OCI-M1 (cell line): ENCODE measurements at regions not wholly inside any gene's neighbourhood (a gene's known extent, or its start where the extent isn't known, plus 50 kb on each side); places are given as distances from the start of the nearest gene placed in this dataset.

Source experiments
- DNase-seq: peaks from one replicate; lab custom pipeline; 2025; lab: John Stamatoyannopoulos, UW

DNA sequence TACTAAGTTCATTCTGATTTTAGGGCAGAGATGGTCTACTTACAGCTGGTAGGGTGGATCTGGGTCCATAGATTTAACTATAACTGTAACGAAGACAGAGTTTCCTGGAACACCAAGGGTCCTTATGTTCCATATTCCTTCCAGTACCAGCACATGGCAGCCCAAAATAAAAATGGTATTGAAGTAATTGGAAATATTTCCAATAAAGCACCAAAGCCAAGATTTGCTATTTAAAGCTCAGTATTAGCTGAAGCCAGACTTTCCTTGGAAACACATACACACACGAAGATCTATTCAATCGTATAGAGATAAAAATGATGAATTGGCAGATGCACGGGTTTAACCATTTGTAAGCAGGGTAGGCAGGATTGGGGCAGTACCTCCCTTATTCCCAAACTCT lies 289.1 kb upstream of the SORCS1 start:
- no peak for DNase-seq

DNA sequence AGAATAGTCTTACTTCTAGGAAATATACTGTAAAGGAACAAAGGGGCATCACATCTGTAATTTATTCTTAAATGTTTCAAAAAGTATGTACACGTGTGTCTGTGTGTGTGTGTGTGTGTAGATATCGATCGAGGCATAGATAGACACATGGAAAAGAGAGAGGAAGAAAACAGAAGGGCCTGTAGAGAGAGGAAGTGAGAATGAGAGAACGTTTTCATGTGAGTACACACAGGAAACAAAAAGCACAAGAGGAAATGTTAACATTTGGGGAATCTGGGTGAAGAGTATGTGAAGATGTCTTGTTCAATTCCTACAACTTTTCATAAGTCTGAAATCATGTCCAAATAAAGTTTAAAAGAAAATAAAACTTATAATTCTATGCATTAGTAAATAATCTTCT lies 286.5 kb upstream of the SORCS1 start:
- DNase-seq = peak; percentile 19

DNA sequence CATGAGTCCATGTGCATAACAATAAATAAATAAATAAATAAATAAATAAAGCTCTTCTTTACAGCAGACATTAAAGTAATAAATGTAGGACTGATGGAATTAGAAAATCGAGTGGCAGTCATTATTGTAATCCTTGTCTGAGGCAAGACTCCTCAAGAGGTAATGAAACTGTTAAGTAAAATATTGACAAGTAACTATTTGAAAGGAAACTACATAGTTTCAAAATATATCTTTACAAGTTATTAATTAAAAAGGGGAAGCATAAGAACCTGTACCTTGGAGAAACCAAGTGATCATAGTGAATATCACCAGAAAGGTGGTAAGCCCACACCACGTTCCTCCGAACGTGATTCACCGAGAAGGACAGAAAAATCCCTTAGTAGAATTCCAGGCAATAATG lies 285.6 kb upstream of the SORCS1 start:
- DNase-seq = no peak

DNA sequence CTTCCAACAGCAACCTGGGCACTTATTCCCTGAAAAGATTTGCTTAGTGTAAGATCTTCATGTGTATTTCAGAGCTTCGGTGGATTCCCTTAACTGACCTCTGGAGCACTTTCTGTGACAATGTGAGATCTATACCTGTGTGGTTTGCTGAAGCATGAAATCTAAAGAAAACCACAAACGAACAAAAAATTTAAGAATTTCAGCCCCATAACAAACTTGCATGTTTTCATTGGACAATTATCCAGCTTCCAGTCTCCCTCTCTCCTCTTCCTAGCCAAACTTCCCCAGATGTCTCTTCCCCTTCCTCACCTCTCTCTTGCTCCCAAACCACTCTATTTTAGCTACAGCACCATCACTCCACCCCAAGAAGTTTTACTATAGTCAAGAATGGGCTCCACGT lies 279.9 kb upstream of the SORCS1 start:
- no peak for DNase-seq

DNA sequence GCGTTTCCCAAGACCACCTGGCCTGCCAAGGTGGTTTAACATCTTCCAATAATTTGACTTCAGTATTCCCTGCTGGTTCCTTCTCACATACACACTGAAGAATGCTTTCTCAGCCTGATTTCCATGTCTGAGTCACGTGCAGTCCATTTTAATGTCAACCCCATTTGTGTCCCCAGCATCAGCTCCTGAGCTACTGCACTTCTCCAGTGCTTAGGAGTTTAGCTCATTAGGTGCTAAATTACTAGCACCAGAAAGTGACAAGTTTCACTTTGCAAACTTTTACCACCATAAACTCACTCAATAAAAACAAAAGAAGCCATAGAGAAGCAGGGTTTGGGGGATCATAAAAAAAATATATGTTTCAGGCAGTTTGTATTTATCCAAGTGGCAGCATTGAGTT lies 279.3 kb upstream of the SORCS1 start:
- no peak for DNase-seq

DNA sequence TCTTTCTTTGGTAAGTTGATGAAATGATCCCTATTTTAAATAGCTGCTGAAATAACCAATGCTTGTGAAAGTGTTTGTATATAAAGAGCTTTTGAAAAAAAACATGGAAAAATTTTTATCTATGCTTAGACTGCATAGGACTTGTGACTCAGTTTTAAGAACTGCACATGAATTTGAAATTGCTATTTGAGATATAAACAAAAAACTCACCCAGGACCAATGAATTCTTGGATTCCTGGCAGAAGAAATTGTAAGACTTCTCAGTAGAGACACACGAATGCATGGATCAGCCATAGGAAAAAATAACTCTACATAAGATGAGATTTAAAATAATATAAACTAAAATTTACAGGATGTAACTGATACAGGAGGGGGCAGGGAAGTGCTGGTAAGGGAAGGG lies 278.8 kb upstream of the SORCS1 start:
- DNase-seq = no peak

DNA sequence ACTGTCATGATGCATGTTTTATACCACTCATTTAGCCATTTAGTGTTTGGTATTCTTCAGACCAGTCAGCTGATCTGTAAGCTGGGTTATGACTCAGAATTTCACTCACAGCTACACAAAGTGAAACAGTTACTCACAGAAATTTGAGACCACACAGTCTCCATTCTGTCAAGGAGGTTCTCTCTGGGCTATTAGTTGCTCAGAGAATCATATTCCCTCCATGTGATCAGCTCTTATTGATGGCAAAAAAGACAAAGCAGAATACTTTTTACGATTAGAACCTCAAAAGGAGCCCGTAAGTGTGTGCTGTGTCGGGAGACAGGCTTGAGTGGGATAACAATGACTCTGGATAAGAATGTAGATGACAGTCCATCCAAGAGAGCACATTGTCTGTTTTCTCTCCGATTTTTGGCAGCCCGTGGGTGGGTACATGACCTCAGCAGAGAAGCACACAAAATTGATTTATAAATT lies 277.6 kb upstream of the SORCS1 start:
- peak; percentile 68 for DNase-seq

DNA sequence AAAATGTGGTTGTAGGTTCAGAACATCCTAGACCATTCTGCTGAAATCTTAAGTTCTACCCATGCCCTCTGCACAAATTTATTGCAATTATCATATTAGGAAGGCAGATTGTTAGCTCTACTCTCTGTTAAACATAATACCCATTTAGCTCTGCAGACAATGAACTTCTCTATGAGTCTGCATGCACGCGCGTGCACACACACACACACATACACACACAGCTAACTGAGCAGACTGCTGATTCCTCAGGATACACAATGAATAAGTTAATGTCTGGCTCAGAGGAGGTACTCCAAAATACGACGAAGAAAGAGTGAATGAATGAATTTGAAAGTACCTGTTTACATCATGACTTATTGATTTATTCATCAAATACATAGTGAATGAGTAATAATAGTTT lies 276.2 kb upstream of the SORCS1 start:
- DNase-seq = no peak

DNA sequence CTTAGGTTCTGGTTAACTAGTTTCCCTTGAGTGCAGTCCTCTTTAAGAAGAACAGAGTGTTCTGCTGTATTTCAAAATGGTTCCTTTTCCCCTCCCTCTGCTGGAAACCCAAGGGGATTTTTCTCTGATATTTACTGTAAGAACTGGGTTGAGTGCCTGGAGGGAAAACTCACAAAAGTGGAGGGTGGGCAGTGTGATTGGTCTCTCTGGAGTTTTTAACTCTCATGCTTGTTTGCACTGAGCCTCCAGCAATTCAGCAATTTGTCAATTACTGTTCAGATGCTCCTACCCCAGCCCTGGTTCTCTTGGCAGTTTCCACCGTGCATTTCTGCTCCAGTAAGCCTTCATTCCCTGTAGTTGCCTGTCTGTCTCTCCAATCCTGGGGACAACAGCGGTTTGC lies 273.4 kb upstream of the SORCS1 start:
- DNase-seq = no peak

DNA sequence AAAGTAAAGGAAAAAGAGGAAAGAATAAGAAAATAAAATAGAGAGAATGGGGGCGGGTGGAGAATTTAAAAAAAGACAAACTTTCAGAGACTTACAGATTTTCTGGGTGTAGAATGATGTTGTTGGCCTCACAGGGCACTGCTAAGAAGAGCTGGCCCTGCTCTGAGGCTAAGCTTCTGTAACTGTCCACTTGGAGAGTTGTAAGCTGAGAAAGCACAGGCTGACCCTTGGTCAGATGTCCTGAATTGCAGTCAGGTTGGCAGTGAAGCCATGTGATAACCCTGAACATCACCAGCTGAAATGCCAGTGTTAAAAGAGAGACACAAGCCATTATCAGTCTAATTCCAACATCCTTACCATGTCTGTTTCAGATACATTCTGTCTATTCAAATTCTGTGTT lies 272.1 kb upstream of the SORCS1 start:
- no peak for DNase-seq

DNA sequence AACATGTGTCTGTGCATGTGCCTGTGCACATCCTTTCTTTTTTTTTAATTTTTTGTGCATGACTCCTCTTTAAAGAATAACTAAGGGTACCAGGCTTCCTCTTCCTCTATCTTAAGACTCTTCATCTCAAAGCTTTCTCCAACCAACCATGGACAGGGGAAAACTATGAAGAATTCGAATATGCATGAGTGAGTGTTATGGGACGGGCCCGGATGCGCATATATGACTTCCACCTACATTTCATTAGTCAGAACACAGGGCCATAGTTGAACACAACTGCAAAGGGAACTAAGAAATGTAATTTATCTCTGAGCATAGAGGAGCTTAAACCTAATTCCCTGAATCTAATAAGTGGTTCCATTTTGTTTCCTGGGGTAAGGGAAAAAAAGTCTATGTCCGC lies 270.3 kb upstream of the SORCS1 start:
- no peak for DNase-seq

DNA sequence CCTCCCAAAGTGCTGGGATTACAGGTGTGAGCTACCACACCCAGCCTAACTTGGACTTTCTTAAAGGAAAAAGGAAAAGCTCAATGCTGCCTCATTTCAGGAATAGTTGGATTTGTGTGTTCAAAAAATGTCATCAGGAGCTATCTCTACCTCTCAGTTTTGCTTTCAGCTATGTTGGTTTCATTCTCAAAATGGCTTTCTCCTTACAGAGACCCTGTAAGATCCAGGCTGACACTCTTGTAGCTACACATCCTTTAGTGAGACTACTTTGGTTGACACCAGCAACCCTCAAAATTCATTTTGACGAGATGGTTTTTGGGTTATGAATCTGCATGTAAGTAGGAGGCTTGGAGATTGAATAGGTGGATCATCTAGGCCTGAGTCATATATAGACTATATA lies 269.7 kb upstream of the SORCS1 start:
- DNase-seq = no peak

DNA sequence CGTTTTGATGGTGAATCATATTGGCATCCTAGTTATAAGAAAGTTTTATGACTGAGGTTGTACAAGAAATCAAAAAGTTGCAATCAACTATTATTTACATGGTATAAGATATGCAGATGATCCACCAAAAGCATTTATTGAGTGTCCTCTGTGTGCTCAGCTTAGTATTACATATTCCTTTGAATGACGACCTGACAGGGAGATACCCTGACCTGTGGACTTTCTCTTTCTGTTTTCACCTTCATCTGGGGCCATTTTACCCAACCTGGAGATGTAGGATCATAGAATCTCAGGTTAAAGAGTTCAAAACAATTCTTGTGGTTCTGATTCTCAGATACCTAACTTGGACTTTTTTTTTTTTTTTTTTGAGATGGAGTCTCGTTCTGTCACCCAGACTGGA lies 269.1 kb upstream of the SORCS1 start:
- DNase-seq = no peak

DNA sequence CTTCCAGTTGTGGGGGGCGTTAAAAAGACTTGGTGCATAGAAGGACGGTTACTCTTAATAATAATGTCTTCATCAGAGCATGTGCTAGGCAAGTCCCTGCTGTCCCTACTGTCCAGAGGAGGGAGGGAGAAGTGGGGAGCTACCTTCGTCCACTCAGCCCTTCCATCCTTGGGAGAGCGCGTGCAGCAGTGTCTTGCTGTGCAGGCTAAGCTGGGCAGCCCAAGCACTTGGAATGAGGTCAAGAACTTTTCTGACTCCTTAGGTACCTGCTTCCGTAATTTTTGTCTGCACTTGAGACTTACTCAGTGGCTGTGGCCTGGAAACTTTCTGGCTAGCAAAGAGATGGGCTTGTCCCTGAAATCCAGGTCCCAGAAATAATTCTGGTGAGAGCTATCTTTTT lies 265.9 kb upstream of the SORCS1 start:
- no peak for DNase-seq

DNA sequence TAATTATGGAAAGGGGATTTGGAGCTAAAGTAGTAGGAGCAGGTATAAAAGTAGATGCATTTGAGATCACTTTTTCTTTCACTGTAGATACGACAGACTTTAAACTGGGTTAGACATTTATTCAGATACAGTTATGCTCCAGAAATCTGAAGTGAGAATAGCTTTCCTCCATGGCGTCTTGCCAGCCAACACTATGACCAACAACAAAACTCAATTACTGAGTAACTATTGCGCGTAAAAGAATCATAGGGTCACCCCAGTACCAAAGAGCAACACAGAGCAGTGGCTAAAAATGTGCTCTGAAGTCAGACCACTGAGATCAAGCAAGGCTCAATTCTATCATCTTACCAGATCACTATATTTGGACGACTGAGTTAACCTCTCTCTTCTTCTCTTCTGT lies 262.5 kb upstream of the SORCS1 start:
- no peak for DNase-seq

DNA sequence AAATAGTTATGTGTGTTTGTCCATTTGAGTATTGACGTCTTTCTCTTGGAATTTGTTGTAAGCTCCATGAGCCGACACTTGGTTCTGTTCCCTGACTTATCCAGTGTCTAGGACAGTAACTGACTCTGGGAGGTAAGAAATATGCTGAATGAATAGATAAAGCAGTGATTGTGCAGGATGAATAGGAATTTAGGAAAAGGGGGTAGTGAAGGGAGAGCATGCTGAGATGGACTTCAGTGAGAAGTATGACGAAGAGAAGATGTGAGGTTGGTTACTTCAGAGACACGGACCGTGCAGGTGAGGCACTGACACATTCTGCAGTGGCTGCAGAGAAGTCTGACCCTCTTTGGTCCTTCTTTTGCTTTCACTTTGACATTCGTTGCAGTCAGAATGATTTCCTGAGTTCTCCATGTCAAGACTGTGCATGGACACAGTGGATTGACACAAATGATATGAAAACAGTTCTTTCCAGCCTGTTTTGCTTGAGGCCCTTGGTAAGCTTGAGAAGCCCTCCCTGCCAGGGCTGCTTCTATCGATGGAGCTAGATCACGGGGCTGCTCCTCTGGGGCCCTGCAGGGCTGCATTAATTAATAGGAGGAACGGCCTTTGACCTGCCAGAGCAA lies 261.5 kb upstream of the SORCS1 start:
- DNase-seq = peak; percentile 44

DNA sequence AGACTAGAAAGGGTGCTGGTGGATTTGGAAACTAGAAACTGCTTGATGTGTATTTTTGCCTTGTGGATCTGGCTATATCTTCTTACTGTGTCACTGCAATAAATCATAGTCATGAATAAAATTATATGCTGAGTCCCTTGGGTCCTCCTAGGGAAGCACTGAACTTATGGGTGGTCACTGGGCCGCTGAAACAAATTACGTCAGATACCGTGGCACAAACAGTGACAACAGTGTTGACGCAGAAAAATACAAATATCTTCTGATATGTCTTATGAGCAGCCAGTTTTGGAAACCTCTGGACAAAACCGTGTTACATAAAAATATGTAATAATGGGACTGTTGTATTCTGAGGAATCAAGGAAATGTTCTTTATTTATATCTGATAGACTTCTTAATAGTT lies 260.1 kb upstream of the SORCS1 start:
- DNase-seq = no peak

DNA sequence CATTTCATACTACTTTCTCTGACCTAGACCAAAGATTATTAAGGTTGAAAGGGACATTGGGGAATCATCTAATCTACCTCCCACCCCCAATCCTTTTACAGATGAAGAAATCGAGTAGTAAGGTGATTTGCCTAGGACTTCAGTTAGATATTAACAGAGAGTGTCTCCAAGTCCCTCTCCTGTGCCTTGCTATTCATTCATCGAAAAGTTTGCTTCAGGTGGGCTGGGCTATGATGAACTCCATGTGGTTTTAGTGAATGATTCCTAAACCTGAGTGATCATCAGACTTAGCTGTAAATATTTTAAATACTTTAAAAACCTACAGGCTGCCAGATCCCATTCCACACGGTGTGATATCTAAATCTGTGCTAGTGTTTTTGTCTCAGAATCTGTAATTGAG lies 259.4 kb upstream of the SORCS1 start:
- no peak for DNase-seq

DNA sequence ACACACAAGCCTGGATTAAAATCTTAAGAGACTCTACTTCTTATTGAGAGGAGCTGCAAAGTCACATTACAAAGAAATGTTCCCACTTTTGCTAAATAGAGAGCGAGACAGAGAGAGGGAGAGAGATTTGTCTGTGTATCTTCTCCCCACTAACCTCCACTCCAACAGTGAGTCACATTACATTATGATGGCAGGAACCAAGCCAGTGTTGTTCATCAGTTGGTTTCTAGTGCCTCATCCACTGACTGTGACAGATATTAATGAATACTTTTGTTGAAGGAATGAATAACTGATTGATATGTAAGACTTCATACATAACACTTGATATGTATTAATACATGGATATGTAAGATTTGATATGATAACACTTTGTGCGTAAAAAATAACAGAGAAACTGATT lies 258.2 kb upstream of the SORCS1 start:
- DNase-seq = no peak

DNA sequence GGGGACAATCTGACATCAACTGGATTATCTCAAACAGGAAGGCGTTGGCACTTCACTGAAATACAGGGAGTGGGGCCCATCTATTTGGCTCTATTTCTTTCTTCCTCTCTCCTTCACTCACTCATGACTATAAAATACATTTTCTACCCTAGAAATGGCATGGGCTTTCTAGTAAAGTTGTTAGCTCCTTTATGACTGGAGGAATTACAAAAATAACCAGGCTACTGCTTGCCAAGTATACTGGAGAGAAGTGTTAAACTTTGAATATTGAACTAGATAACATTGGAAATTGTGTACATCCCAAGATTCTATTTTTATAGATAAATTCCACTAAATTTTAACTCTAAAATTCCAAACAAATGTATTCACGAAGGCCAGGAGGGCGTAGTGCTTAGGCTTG lies 255.7 kb upstream of the SORCS1 start:
- no peak for DNase-seq

DNA sequence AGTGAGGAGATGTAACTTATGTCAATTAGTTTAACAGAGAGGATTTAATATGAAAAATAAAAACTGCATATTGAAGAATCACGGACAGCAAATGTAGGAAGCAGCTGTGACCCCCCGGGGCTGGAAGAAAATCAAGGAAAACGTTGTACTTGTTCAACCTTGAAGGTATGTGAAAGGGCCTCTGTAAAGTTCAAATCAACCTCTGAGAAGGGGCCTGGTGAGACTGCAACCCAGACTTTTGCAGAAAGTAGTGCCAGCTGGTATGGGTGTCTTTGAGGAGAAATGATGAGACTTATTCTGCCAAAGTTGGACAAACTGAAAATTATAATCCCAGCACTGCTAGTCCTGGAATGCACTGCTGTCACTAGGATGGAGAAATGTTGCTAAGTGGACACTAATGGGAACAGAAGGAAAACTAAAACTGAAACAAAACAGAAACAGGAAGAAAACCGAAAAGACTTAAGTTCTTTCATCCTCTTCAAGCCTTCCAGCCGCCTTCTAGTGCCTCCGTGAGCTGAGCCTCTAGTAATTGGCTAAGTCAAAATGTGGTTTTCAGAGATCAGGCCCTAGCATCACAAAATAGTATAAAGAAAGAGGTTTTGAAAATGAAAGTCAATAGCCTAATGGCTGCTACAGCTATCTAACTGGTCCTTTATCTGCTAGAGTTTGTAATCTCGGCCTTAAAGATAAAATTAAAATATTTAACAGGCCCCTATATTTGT lies 253.7 kb upstream of the SORCS1 start:
- DNase-seq = peak; percentile 38

DNA sequence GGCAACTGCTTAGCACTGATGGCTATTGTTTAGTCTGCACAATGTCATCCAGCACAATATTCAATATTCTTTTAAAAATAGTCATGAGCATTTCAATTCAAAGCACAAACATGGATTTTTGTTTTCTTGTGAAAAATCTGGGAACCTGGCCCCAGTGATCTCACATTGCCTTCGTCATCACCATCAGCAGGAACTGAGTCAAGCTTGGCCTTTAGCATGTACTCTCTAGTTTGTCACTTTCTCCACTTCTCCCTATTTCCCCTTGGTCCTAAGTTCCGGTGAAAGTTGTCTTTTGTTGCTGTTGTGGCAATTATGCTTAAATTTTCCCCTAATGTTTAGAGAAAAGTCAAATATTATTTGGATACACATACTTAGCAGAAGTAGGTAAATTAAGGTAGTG lies 252.9 kb upstream of the SORCS1 start:
- DNase-seq = no peak

DNA sequence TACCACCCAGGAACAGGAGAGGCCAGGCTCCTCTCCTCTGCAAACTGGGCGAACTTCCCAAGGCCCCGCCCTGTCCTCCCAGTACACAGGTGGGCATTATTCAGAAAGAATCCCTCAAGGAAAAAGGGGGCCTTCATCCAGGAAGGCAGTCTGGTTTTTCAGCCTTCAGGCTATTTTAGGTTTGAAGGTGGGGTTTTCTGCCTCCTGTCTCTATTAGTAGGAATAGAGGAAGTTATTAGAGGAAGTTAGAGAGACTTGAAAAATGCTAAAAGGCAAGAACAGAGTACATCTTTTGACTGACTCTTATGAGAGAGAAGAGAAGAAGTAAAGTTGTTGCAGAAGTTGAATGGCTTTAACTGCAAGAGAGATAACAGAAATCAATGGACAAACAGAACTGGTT lies 250.9 kb upstream of the SORCS1 start:
- DNase-seq = peak; percentile 18

DNA sequence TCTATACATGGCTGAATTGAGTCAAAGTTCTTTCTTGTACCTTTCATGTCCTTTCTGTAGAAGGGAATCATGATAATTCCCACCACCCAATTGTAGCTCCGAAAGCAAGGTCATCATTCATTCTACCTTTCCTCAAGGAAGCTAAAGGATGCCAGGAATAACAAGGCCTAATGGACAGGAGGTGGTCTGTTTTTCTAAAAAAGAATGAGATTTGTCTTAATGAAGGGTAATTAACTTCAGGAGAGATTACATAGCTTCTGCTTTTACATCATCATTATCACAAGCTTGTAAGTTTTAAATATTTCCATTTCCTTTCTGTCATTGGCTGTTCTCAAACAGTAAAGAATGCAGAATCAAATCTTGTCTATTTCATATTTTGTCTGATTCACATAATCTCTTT lies 249.5 kb upstream of the SORCS1 start:
- no peak for DNase-seq
